GM18867 (cell line): ENCODE measurements at regions not wholly inside any gene's neighbourhood (a gene's known extent, or its start where the extent isn't known, plus 50 kb on each side); places are given as distances from the start of the nearest gene placed in this dataset.

Source experiments
- ATAC-seq: cut with Tn5 transposase; IDR thresholded peaks from one replicate; pipeline ENCODE4 v1.9.1; 2021; ENCODE audit warnings: mild to moderate bottlenecking, moderate library complexity; ENCODE audit not compliant: unreplicated experiment

GRCh38 chr6:40340957-40341356 is 246.2 kb downstream of the LRFN2 start:
- no peak for ATAC-seq

- ATAC-seq, result no peak
These were observed 247.0 kb downstream of the LRFN2 start for GRCh38 chr6:40340196-40340595.

GRCh38 chr6:40338306-40338705 is 248.9 kb downstream of the LRFN2 start:
- no peak for ATAC-seq

GRCh38 chr6:40336940-40337760 is 250.0 kb downstream of the LRFN2 start:
- ATAC-seq, result no peak

- ATAC-seq, result no peak
These were observed 250.9 kb downstream of the LRFN2 start for GRCh38 chr6:40336296-40336695.

GRCh38 chr6:40334496-40335270 is 252.5 kb downstream of the LRFN2 start:
- no peak for ATAC-seq

GRCh38 chr6:40331545-40331944 is 255.6 kb downstream of the LRFN2 start:
- no peak for ATAC-seq

GRCh38 chr6:40330301-40330721 is 256.9 kb downstream of the LRFN2 start:
- no peak for ATAC-seq

GRCh38 chr6:40328986-40329545 is 258.1 kb downstream of the LRFN2 start:
- ATAC-seq, result no peak

- ATAC-seq, result no peak
These were observed 258.7 kb downstream of the LRFN2 start for GRCh38 chr6:40328386-40328985.

- no peak for ATAC-seq
These were observed 260.3 kb downstream of the LRFN2 start for GRCh38 chr6:40326714-40327421.

GRCh38 chr6:40325791-40326190 is 261.4 kb downstream of the LRFN2 start:
- ATAC-seq, result no peak

- ATAC-seq, result no peak
These were observed 262.1 kb downstream of the LRFN2 start for GRCh38 chr6:40325041-40325440.

GRCh38 chr6:40323881-40324634 is 263.1 kb downstream of the LRFN2 start:
- no peak for ATAC-seq

- no peak for ATAC-seq
These were observed 264.8 kb downstream of the LRFN2 start for GRCh38 chr6:40322336-40322735.

- no peak for ATAC-seq
These were observed 265.5 kb downstream of the LRFN2 start for GRCh38 chr6:40321616-40322015.

GRCh38 chr6:40320947-40321346 is 266.2 kb downstream of the LRFN2 start:
- no peak for ATAC-seq

- ATAC-seq, result no peak
These were observed 266.7 kb downstream of the LRFN2 start for GRCh38 chr6:40320441-40320840.

- ATAC-seq, result no peak
These were observed 268.0 kb downstream of the LRFN2 start for GRCh38 chr6:40319124-40319523.

- no peak for ATAC-seq
These were observed 272.1 kb downstream of the LRFN2 start for GRCh38 chr6:40315060-40315459.
